HCT116 (cell line): ENCODE measurements at regions not wholly inside any gene's neighbourhood (a gene's known extent, or its start where the extent isn't known, plus 50 kb on each side); places are given as distances from the start of the nearest gene placed in this dataset.

ENCODE experiments used
- ATAC-seq: fragments of 200-7000 bp; cut with Tn5 transposase; 2 replicates; pipeline ENCODE4 v1.9.1; 2020; ENCODE audit warnings: mild to moderate bottlenecking, moderate library complexity
- BruUV-seq: library from RNA; stranded (reverse); fragments of 400-500 nt; replicated peaks from 2 replicates; lab custom pipeline; 2021; lab: Mats Ljungman, UMichigan
- CTCF ChIA-PET: fragments of 300-600 bp; sonication (Branson Sonifier 250); formaldehyde crosslinking; loops from one replicate; lab custom pipeline; 2021; ENCODE audit warnings: antibody characterized with exemption; lab: Charles Lee
- POLR2A ChIA-PET: fragments of 300-600, 350-600 bp; sonication (Branson Sonifier 250); formaldehyde crosslinking; loops from one replicate; lab custom pipeline; 2021; ENCODE audit warnings: antibody characterized with exemption; lab: Charles Lee
- RAD21 ChIA-PET, 2 experiments: fragments of 300-600 bp; sonication (Branson Sonifier 250); formaldehyde crosslinking; loops; one replicate each; lab custom pipeline; 2023; ENCODE audit warnings: low total read pairs in 2 of 2; ENCODE audit not compliant: uncharacterized antibody in 2 of 2, unreplicated experiment in 2 of 2, low non-redundant PET in 1 of 2; lab: Charles Lee
- DNase-seq: peaks from one replicate; pipeline ENCODE4 v3.0.0-alpha.2; 2010; ENCODE audit warnings: low read depth, low spot score
- H2AFZ ChIP-seq: fragments of 200-600 bp; shearing (Covaris generic), sonication (generic); 2 replicates; pipeline ENCODE4 v1.6.1; 2017; ENCODE audit warnings: low read depth, mixed run types, mixed read lengths, antibody characterized with exemption, low read length; ENCODE audit not compliant: poor library complexity, severe bottlenecking
- H3K27ac ChIP-seq: 2 replicates; pipeline ENCODE4 v1.5.1; 2012; ENCODE audit warnings: low read depth, low read length
- H3K27me3 ChIP-seq: fragments of 200-600 bp; sonication (generic); 2 replicates; pipeline ENCODE4 v1.6.1; 2016; ENCODE audit warnings: mixed run types, low read length, mixed read lengths; ENCODE audit not compliant: insufficient read depth
- H3K36me3 ChIP-seq, 2 experiments: fragments of 200-500 bp in 1 of 2; fragments of 200-600 bp in 1 of 2; sonication (Bioruptor generic) in 1 of 2; sonication (generic) in 1 of 2; 2 replicates each; pipeline versions ENCODE4 v1.5.1 to v1.6.1; 2014 to 2016; ENCODE audit warnings: low read length in 2 of 2, inconsistent platforms in 1 of 2, mixed read lengths in 1 of 2, mixed run types in 1 of 2; ENCODE audit not compliant: insufficient read depth in 2 of 2, control insufficient read depth in 1 of 2
- H3K4me1 ChIP-seq, 2 experiments: fragments of 200-600 bp in 1 of 2; sonication (generic) in 1 of 2; 2 replicates each; pipeline versions ENCODE4 v1.5.1 to v1.6.1; 2012 to 2017; ENCODE audit warnings: low read length in 2 of 2, inconsistent platforms in 1 of 2, mild to moderate bottlenecking in 1 of 2, mixed read lengths in 1 of 2, mixed run types in 1 of 2, moderate library complexity in 1 of 2; ENCODE audit not compliant: insufficient read depth in 2 of 2, control insufficient read depth in 1 of 2
- H3K4me2 ChIP-seq: fragments of 200-600 bp; sonication (generic); 2 replicates; pipeline ENCODE4 v1.6.1; 2017; ENCODE audit warnings: mixed run types, low read length, mixed read lengths
- H3K4me3 ChIP-seq, 2 experiments: fragments of 200-600 bp in 1 of 2; sonication (generic) in 1 of 2; replicated peaks in 1 of 2; 2 replicates each; pipeline ENCODE4 v1.5.1; 2011 to 2016; ENCODE audit warnings: low read length in 2 of 2, control low read depth in 1 of 2, low read depth in 1 of 2, mild to moderate bottlenecking in 1 of 2, mixed read lengths in 1 of 2, mixed run types in 1 of 2
- H3K79me2 ChIP-seq: fragments of 200-600 bp; sonication (generic); 2 replicates; pipeline ENCODE4 v1.6.1; 2017; ENCODE audit warnings: mild to moderate bottlenecking, mixed run types, low read length, moderate library complexity, mixed read lengths; ENCODE audit not compliant: insufficient read depth
- H3K9ac ChIP-seq: fragments of 200-600 bp; sonication (generic); 2 replicates; pipeline ENCODE4 v1.6.1; 2016; ENCODE audit warnings: low read length, mixed read lengths
- H3K9me2 ChIP-seq: fragments of 200-600 bp; sonication (generic), shearing (Covaris generic); 2 replicates; pipeline ENCODE4 v1.6.1; 2017; ENCODE audit warnings: mixed run types, mild to moderate bottlenecking, moderate library complexity; ENCODE audit not compliant: insufficient read depth
- H3K9me3 ChIP-seq, 2 experiments: fragments of 200-500 bp in 1 of 2; fragments of 200-600 bp in 1 of 2; sonication (Bioruptor generic) in 1 of 2; sonication (generic) in 1 of 2; 2 replicates each; pipeline ENCODE4 v1.6.1; 2014 to 2017; ENCODE audit warnings: low read length in 2 of 2, mixed read lengths in 2 of 2, inconsistent platforms in 1 of 2, low read depth in 1 of 2, mild to moderate bottlenecking in 1 of 2, mixed run types in 1 of 2, moderate library complexity in 1 of 2; ENCODE audit not compliant: control insufficient read depth in 1 of 2, insufficient read depth in 1 of 2
- H4K20me1 ChIP-seq: fragments of 200-600 bp; sonication (generic), shearing (Covaris generic); 2 replicates; pipeline ENCODE4 v1.6.1; 2017; ENCODE audit warnings: mixed run types, mild to moderate bottlenecking, moderate library complexity; ENCODE audit not compliant: insufficient read depth
- CBX3 ChIP-seq: IDR thresholded peaks from 2 replicates; pipeline ENCODE4 v1.6.1; 2012; ENCODE audit warnings: low read depth
- CEBPB ChIP-seq: IDR thresholded peaks from 2 replicates; pipeline ENCODE4 v1.6.1; 2012; ENCODE audit warnings: low read depth
- EGR1 ChIP-seq: IDR thresholded peaks from 2 replicates; pipeline ENCODE4 v1.6.1; 2012; ENCODE audit warnings: low read depth
- EZH2 ChIP-seq: fragments of 200-600 bp; sonication (generic); IDR thresholded peaks from 2 replicates; pipeline ENCODE4 v1.6.1; 2017; ENCODE audit warnings: antibody characterized with exemption, mixed run types
- EZH2phosphoT487 ChIP-seq: fragments of 200-600 bp; IDR thresholded peaks from 2 replicates; pipeline ENCODE4 v1.6.1; 2018; ENCODE audit warnings: antibody characterized with exemption, borderline replicate concordance
- FOSL1 ChIP-seq: IDR thresholded peaks from 2 replicates; pipeline ENCODE4 v1.6.1; 2012; ENCODE audit warnings: low read depth
- POLR2A ChIP-seq: IDR thresholded peaks from 2 replicates; pipeline ENCODE4 v1.7.0; 2011; ENCODE audit warnings: borderline replicate concordance; ENCODE audit not compliant: insufficient read depth, insufficient read length; ENCODE audit errors: extremely low read depth
- RAD21 ChIP-seq: IDR thresholded peaks from 2 replicates; pipeline ENCODE4 v1.6.1; 2012; ENCODE audit warnings: low read depth, mild to moderate bottlenecking
- SIN3A ChIP-seq: IDR thresholded peaks from 2 replicates; pipeline ENCODE4 v1.6.1; 2012; ENCODE audit warnings: low read depth
- SRF ChIP-seq: IDR thresholded peaks from 2 replicates; pipeline ENCODE4 v1.6.1; 2012; ENCODE audit warnings: low read depth
- TCF7L2 ChIP-seq: IDR thresholded peaks from 2 replicates; pipeline ENCODE4 v1.7.0; 2011; ENCODE audit warnings: borderline replicate concordance, inconsistent platforms; ENCODE audit not compliant: insufficient read depth, insufficient read length; ENCODE audit errors: extremely low read depth
- YY1 ChIP-seq: IDR thresholded peaks from 2 replicates; pipeline ENCODE4 v1.6.1; 2011; ENCODE audit warnings: low read length, low read depth, moderate library complexity, mild to moderate bottlenecking; ENCODE audit not compliant: insufficient replicate concordance; ENCODE audit errors: extremely low read depth
- ZBTB33 ChIP-seq: IDR thresholded peaks from 2 replicates; pipeline ENCODE4 v1.6.1; 2011; ENCODE audit warnings: mild to moderate bottlenecking, low read length, moderate library complexity; ENCODE audit not compliant: insufficient replicate concordance; ENCODE audit errors: extremely low read depth
- ZFX ChIP-seq: fragments of 450-650 bp; IDR thresholded peaks from 2 replicates; pipeline ENCODE4 v1.6.1; 2017
- intact Hi-C: fragments of 100-400 bp; cut with micrococcal nuclease; formaldehyde crosslinking; loops from 2 replicates; pipeline ENCODE4 v1.10.0; 2022
- TF ChIP-seq, protein P1 (sequence below), 3 experiments: fragments of 200-600 bp in 1 of 3; sonication (generic) in 1 of 3; IDR thresholded peaks in 2 of 3; conservative IDR thresholded peaks in 1 of 3; 2 replicates each; pipeline ENCODE4 v1.5.1; 2012 to 2017; ENCODE audit warnings: low read depth in 2 of 3, low read length in 2 of 3, antibody characterized with exemption in 1 of 3, borderline replicate concordance in 1 of 3, control low read depth in 1 of 3, mild to moderate bottlenecking in 1 of 3, mixed read lengths in 1 of 3, mixed run types in 1 of 3, moderate library complexity in 1 of 3; ENCODE audit not compliant: insufficient read depth in 1 of 3
- TF ChIP-seq, protein P2 (sequence below): IDR thresholded peaks from 2 replicates; pipeline ENCODE4 v1.6.1; 2012

- DNase-seq (no peak), ATAC-seq (no peak)
- TF ChIP-seq ZBTB33 (no peak), EZH2 (no peak), CBX3 (no peak), SIN3A (no peak), SRF (no peak), EZH2phosphoT487 (no peak), FOSL1 (no peak), TCF7L2 (no peak), RAD21 (no peak), EGR1 (no peak), YY1 (no peak), CEBPB (no peak), POLR2A (no peak), ZFX (no peak)
- TF ChIP-seq, protein P1, sequence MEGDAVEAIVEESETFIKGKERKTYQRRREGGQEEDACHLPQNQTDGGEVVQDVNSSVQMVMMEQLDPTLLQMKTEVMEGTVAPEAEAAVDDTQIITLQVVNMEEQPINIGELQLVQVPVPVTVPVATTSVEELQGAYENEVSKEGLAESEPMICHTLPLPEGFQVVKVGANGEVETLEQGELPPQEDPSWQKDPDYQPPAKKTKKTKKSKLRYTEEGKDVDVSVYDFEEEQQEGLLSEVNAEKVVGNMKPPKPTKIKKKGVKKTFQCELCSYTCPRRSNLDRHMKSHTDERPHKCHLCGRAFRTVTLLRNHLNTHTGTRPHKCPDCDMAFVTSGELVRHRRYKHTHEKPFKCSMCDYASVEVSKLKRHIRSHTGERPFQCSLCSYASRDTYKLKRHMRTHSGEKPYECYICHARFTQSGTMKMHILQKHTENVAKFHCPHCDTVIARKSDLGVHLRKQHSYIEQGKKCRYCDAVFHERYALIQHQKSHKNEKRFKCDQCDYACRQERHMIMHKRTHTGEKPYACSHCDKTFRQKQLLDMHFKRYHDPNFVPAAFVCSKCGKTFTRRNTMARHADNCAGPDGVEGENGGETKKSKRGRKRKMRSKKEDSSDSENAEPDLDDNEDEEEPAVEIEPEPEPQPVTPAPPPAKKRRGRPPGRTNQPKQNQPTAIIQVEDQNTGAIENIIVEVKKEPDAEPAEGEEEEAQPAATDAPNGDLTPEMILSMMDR (IDR thresholded peaks at IDR 0.05 in 2 of 3, conservative IDR thresholded peaks at IDR 0.05 in 1 of 3; ENCODE audit: borderline replicate concordance in 1 of 3, insufficient read depth in 1 of 3, low read depth in 2 of 3, low read length in 2 of 3), result no peak
- TF ChIP-seq, protein P2, sequence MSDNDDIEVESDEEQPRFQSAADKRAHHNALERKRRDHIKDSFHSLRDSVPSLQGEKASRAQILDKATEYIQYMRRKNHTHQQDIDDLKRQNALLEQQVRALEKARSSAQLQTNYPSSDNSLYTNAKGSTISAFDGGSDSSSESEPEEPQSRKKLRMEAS, result no peak
- no peak overlapping the region for H3K9ac ChIP-seq
- no TSS peak for BruUV-seq
- no peaks in the 10 kb centered on the region for H3K4me1 ChIP-seq
- H4K20me1 ChIP-seq, result no peaks in the 10 kb centered on the region
- RAD21 ChIA-PET, result no interaction called here
- H3K27me3 ChIP-seq, result no peaks in the 10 kb centered on the region
- intact Hi-C loops, result no loop called here
- no peak overlapping the region for H3K4me2 ChIP-seq
- no peaks in the 10 kb centered on the region for H3K9me2 ChIP-seq
- H3K79me2 ChIP-seq, result no peaks in the 10 kb centered on the region
- peaks cover 1 to 6% of the 10 kb centered on the region in 2 experiments; a peak in 2 of 4 replicates for H3K9me3 ChIP-seq
- CTCF ChIA-PET, result no interaction called here
- no peaks in the 10 kb centered on the region for H3K36me3 ChIP-seq
- POLR2A ChIA-PET, result no interaction called here
- no peak overlapping the region for H2AFZ ChIP-seq
- no peak overlapping the region for H3K4me3 ChIP-seq
- H3K27ac ChIP-seq, result no peak overlapping the region
These were observed 372.3 kb upstream of the CDH18 start for GRCh38 chr5:20360263-20360662.
